Chondrocyte (in vitro differentiated cells): ENCODE measurements at regions not wholly inside any gene's neighbourhood (a gene's known extent, or its start where the extent isn't known, plus 50 kb on each side); places are given as distances from the start of the nearest gene placed in this dataset.

Experiments used
- DNase-seq: peaks from one replicate; pipeline ENCODE4 v3.0.0; 2021; ENCODE audit warnings: mixed read lengths, low spot score
- H3K27ac Mint-ChIP-seq: one replicate; pipeline ENCODE4 v1.8.0; 2021; ENCODE audit warnings: mild to moderate bottlenecking, moderate library complexity, mixed read lengths; ENCODE audit not compliant: unreplicated experiment
- H3K27me3 Mint-ChIP-seq: 2 replicates; pipeline ENCODE4 v1.8.0; 2021; ENCODE audit warnings: low read depth, mixed read lengths
- H3K36me3 Mint-ChIP-seq: 2 replicates; pipeline ENCODE4 v1.8.0; 2021; ENCODE audit warnings: low read depth, mixed read lengths
- H3K4me1 Mint-ChIP-seq: 2 replicates; pipeline ENCODE4 v1.8.0; 2021; ENCODE audit warnings: low read depth, mild to moderate bottlenecking, mixed read lengths
- H3K4me3 Mint-ChIP-seq: one replicate; pipeline ENCODE4 v1.8.0; 2021; ENCODE audit warnings: mild to moderate bottlenecking, moderate library complexity, mixed read lengths; ENCODE audit not compliant: unreplicated experiment
- H3K9me3 Mint-ChIP-seq: 2 replicates; pipeline ENCODE4 v1.8.0; 2021; ENCODE audit warnings: low read depth, mixed read lengths
- TF ChIP-seq, protein P1 (sequence below): fragments of 200-600 bp; sonication (generic); IDR thresholded peaks from 2 replicates; pipeline ENCODE4 v1.5.0; 2021; ENCODE audit warnings: antibody characterized with exemption, mild to moderate bottlenecking, moderate library complexity

GRCh38 chr4:60737858-60738257 is 462.3 kb upstream of the ADGRL3 start:
- DNase-seq: no peak
- Mint-ChIP-seq H3K27me3 (no peaks in the 10 kb centered on the region), H3K4me3 (no peak overlapping the region), H3K27ac (no peak overlapping the region), H3K36me3 (peaks cover 9% of the 10 kb centered on the region), H3K4me1 (peaks cover 4% of the 10 kb centered on the region), H3K9me3 (peaks cover 29% of the 10 kb centered on the region)
- TF ChIP-seq, protein P1, sequence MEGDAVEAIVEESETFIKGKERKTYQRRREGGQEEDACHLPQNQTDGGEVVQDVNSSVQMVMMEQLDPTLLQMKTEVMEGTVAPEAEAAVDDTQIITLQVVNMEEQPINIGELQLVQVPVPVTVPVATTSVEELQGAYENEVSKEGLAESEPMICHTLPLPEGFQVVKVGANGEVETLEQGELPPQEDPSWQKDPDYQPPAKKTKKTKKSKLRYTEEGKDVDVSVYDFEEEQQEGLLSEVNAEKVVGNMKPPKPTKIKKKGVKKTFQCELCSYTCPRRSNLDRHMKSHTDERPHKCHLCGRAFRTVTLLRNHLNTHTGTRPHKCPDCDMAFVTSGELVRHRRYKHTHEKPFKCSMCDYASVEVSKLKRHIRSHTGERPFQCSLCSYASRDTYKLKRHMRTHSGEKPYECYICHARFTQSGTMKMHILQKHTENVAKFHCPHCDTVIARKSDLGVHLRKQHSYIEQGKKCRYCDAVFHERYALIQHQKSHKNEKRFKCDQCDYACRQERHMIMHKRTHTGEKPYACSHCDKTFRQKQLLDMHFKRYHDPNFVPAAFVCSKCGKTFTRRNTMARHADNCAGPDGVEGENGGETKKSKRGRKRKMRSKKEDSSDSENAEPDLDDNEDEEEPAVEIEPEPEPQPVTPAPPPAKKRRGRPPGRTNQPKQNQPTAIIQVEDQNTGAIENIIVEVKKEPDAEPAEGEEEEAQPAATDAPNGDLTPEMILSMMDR: no peak

GRCh38 chr4:60743654-60744053 is 456.5 kb upstream of the ADGRL3 start:
- Mint-ChIP-seq H3K27ac (no peak overlapping the region), H3K27me3 (no peaks in the 10 kb centered on the region), H3K4me3 (no peak overlapping the region), H3K9me3 (peaks cover 12% of the 10 kb centered on the region), H3K36me3 (no peaks in the 10 kb centered on the region), H3K4me1 (peaks cover 9% of the 10 kb centered on the region)
- no peak for DNase-seq
- TF ChIP-seq, protein P1: no peak

DNA sequence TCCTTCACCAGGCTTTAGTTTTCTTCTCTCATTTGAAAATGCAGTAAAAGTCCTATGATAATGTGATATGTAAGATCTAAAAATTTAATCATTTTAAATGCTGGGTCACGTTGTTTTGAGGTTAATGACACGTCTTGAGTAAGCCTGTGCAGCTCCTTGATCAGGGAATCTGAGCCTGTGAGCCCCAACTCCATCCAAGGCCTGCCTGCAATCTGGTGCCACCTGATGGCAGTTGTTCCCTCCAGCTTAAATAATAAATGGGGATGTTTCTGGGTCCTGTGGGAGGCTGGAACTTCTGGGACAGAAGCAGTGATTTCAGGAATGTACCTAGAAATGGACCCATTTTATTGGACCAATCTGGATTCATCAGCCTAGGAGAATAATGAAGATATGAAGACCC is 455.4 kb upstream of the ADGRL3 start:
- no peaks in the 10 kb centered on the region for H3K36me3 Mint-ChIP-seq
- TF ChIP-seq, protein P1: peak; percentile 35
- no peaks in the 10 kb centered on the region for H3K27me3 Mint-ChIP-seq
- peaks cover 12% of the 10 kb centered on the region for H3K9me3 Mint-ChIP-seq
- H3K27ac Mint-ChIP-seq: no peak overlapping the region
- H3K4me3 Mint-ChIP-seq: no peak overlapping the region
- peaks cover 9% of the 10 kb centered on the region for H3K4me1 Mint-ChIP-seq
- no peak for DNase-seq

- Mint-ChIP-seq H3K4me3 (no peak overlapping the region), H3K9me3 (peaks cover 7% of the 10 kb centered on the region), H3K27me3 (no peaks in the 10 kb centered on the region), H3K27ac (no peak overlapping the region), H3K36me3 (no peaks in the 10 kb centered on the region), H3K4me1 (peaks cover 9% of the 10 kb centered on the region)
- no peak for DNase-seq
- TF ChIP-seq, protein P1: no peak
Observed at GRCh38 chr4:60745800-60746571, 454.1 kb upstream of the ADGRL3 start.

GRCh38 chr4:60750962-60751361 is 449.2 kb upstream of the ADGRL3 start:
- TF ChIP-seq, protein P1: no peak
- Mint-ChIP-seq H3K9me3 (peaks cover 5% of the 10 kb centered on the region), H3K4me3 (no peak overlapping the region), H3K27me3 (no peaks in the 10 kb centered on the region), H3K36me3 (no peaks in the 10 kb centered on the region), H3K4me1 (no peaks in the 10 kb centered on the region), H3K27ac (no peak overlapping the region)
- DNase-seq: no peak
